Body of pancreas (tissue), 4 donors: ENCODE measurements at regions not wholly inside any gene's neighbourhood (a gene's known extent, or its start where the extent isn't known, plus 50 kb on each side); places are given as distances from the start of the nearest gene placed in this dataset.

Experiments used
- ATAC-seq: fragments of 150-250 bp; one replicate; pipeline ENCODE4 v1.9.1; 2016
- DNase-seq, 4 donors: peaks; one replicate each; pipeline ENCODE4 v3.0.0-alpha.2; 2019
- H3K27ac ChIP-seq, 4 donors: fragments of 200-600 bp; sonication (generic); 1 replicate in 3 of 4; 2 replicates in 1 of 4; pipeline versions ENCODE4 v1.5.1 to v1.6.1; 2016 to 2019; ENCODE audit warnings: mild to moderate bottlenecking in 1 of 4, mixed read lengths in 1 of 4, moderate library complexity in 1 of 4
- H3K27me3 ChIP-seq, 2 donors: fragments of 200-600 bp; sonication (generic); one replicate each; pipeline ENCODE4 v1.6.0; 2016; ENCODE audit warnings: mild to moderate bottlenecking in 1 of 2
- H3K36me3 ChIP-seq, 2 donors: fragments of 200-600 bp; sonication (generic); replicated peaks in 1 of 2; 2 replicates each; pipeline ENCODE4 v1.5.1; 2016; ENCODE audit warnings: low read depth in 2 of 2; ENCODE audit not compliant: insufficient read depth in 1 of 2
- H3K4me1 ChIP-seq: fragments of 200-600 bp; sonication (generic); one replicate; pipeline ENCODE4 v1.6.0; 2016
- H3K4me3 ChIP-seq, 2 donors: fragments of 200-600 bp; sonication (generic); 1 replicate in 1 of 2; 2 replicates in 1 of 2; pipeline ENCODE4 v1.5.1; 2016 to 2019
- H3K9me3 ChIP-seq, 3 donors: fragments of 200-600 bp; sonication (generic); 1 replicate in 2 of 3; 2 replicates in 1 of 3; pipeline ENCODE4 v1.5.1; 2016
- CTCF ChIP-seq, 7 experiments: fragments of 450-650 bp in 4 of 7; fragments of 200-600 bp in 3 of 7; sonication (generic) in 3 of 7; IDR thresholded peaks; one replicate each; pipeline ENCODE4 v1.5.1; 2016 to 2019; ENCODE audit warnings: antibody characterized with exemption in 7 of 7
- POLR2A ChIP-seq, 3 donors: fragments of 450-650 bp; IDR thresholded peaks; one replicate each; pipeline ENCODE4 v1.6.1; 2016; ENCODE audit warnings: antibody characterized with exemption in 3 of 3, mild to moderate bottlenecking in 2 of 3
- WGBS, 2 donors: methylation state at CpG; one replicate each; pipeline ENCODE4 v1.1.5; 2017; 5-methylcytosine and 5-hydroxymethylcytosine counted together
- intact Hi-C: fragments of 100-400 bp; cut with DNase I; formaldehyde crosslinking; loops from one replicate; pipeline ENCODE4 v1.15.1; 2023

- no peaks in the 10 kb centered on the region for H3K36me3 ChIP-seq
- H3K4me3 ChIP-seq = no peak overlapping the region
- TF ChIP-seq CTCF (IDR thresholded peaks at IDR 0.05) = no peak
- TF ChIP-seq POLR2A (IDR thresholded peaks at IDR 0.05) = no peak
- no peaks in the 10 kb centered on the region for H3K9me3 ChIP-seq
- no peak overlapping the region for H3K27ac ChIP-seq
- no peaks in the 10 kb centered on the region for H3K4me1 ChIP-seq
- no peak for ATAC-seq
- DNase-seq = no peak
- intact Hi-C loops = no loop called here
- H3K27me3 ChIP-seq = no peaks in the 10 kb centered on the region
- WGBS, 2 donors = 78 to 96% methylated on average over 3 of the region's 3 CpGs
Observed at GRCh38 chr6:1232578-1232977, 79.3 kb upstream of the FOXQ1 start.

- TF ChIP-seq CTCF (IDR thresholded peaks at IDR 0.05) = no peak
- Histone ChIP-seq H3K27me3 (no peaks in the 10 kb centered on the region), H3K27ac (no peak overlapping the region), H3K4me3 (no peak overlapping the region), H3K9me3 (no peaks in the 10 kb centered on the region), H3K36me3 (no peaks in the 10 kb centered on the region), H3K4me1 (no peaks in the 10 kb centered on the region)
- intact Hi-C loops = no loop called here
- 75% methylated on average over 4 of the region's 4 CpGs for WGBS, 2 donors
- DNase-seq (no peak), ATAC-seq (no peak)
Observed at GRCh38 chr6:1231941-1232340, 80.0 kb upstream of the FOXQ1 start.

GRCh38 chr6:1230689-1231605 lies 81.0 kb upstream of the FOXQ1 start:
- H3K36me3 ChIP-seq = no peaks in the 10 kb centered on the region
- no peaks in the 10 kb centered on the region for H3K27me3 ChIP-seq
- no peak overlapping the region for H3K4me3 ChIP-seq
- intact Hi-C loops = no loop called here
- no peak overlapping the region for H3K27ac ChIP-seq
- TF ChIP-seq POLR2A (IDR thresholded peaks at IDR 0.05) = no peak
- no peak for TF ChIP-seq CTCF (IDR thresholded peaks at IDR 0.05)
- no peaks in the 10 kb centered on the region for H3K9me3 ChIP-seq
- ATAC-seq (no peak), DNase-seq (no peak)
- H3K4me1 ChIP-seq = no peaks in the 10 kb centered on the region
- WGBS, 2 donors = 48 to 50% methylated on average over 8 of the region's 8 CpGs

- Histone ChIP-seq H3K27ac (no peak overlapping the region), H3K4me3 (no peak overlapping the region), H3K27me3 (no peaks in the 10 kb centered on the region), H3K36me3 (no peaks in the 10 kb centered on the region), H3K4me1 (no peaks in the 10 kb centered on the region), H3K9me3 (no peaks in the 10 kb centered on the region)
- TF ChIP-seq POLR2A (IDR thresholded peaks at IDR 0.05) (no peak), CTCF (IDR thresholded peaks at IDR 0.05) (no peak)
- intact Hi-C loops = no loop called here
- DNase-seq (peak in 1 of 4 donors; percentile 33), ATAC-seq (no peak)
- WGBS, 2 donors = 53 to 55% methylated on average over 6 of the region's 6 CpGs
Observed at GRCh38 chr6:1230281-1230680, 81.6 kb upstream of the FOXQ1 start.

- TF ChIP-seq POLR2A (IDR thresholded peaks at IDR 0.05) (no peak), CTCF (IDR thresholded peaks at IDR 0.05) (no peak)
- DNase-seq (no peak), ATAC-seq (no peak)
- H3K9me3 ChIP-seq = no peaks in the 10 kb centered on the region
- H3K4me1 ChIP-seq = no peaks in the 10 kb centered on the region
- no peaks in the 10 kb centered on the region for H3K36me3 ChIP-seq
- 78 to 85% methylated on average over 9 of the region's 9 CpGs for WGBS, 2 donors
- no peak overlapping the region for H3K27ac ChIP-seq
- intact Hi-C loops = no loop called here
- H3K4me3 ChIP-seq = no peak overlapping the region
- H3K27me3 ChIP-seq = no peaks in the 10 kb centered on the region
Observed at GRCh38 chr6:1229808-1230207, 82.1 kb upstream of the FOXQ1 start.
